ENCODE measurements at regions not wholly inside any gene's neighbourhood (a gene's known extent, or its start where the extent isn't known, plus 50 kb on each side); places are given as distances from the start of the nearest gene placed in this dataset.

DNA sequence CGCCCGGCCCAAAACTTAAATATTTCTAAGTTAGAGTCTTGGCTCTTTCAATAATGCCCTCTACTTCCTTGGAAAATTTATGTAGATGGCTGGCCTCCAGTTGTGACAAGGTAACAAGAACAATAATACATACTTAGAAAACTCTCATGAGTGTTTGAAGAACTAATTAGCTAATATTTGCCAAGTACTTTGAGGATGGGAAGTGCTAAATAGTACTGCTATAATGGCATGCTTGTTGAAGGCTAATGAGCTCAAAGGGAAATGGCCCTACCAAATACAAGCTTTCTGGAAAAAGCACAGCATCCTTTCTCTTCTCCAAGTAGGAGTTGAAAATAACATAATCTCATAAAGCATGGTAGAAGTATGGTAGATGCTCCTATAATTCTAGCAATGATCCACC, 1022.2 kb upstream of the PIK3C3 start:
- DNase-seq = no peak

DNA sequence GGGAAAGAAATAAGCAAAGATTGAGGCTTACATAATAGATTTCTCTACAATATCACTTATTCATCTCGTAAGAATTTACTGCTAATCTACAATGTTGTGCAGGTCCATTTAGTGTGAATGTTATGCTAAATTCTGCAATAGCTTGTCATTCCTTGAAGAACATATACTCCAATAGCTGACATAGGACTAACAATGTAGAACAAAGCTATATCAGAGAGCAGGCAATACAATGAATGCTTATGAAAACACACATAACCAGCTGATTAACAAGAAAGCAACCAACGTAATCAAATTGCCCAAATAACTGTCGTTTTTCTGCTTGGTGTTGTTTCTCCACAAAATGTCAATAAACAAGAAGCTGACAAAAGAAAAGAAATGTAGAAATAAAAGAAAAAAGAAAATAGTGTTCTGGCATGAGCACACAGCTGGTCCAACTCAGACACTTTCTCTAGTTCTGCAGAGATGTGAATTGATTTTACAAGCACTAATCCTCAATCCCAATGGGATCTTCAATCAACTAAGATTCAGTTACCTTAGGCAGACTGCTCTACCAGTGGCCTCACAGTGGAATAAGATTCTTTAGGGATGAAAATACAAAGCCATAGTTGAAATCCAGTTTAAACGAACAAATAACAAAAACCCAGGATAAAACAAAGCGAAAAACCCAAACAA, 1024.7 kb upstream of the PIK3C3 start:
- no peak for DNase-seq

DNA sequence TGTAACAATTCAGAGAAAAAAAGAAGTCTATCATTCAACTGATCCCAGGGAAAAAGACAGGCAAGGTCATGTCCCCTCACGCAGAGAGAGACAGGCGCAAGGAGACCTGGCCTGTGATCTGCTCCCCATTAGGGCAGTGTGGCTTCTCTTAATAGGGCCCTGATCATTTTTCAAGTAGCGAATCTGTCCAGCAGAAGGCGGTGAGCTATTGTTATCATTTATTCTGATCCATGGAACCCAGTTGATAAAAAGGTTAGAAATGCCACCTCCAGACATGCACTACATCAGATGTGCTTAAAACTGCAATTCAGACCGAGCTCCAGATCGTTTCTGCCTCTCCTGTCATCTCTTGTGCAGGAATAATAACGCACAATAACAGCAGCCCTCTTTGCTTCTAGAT, 1025.6 kb upstream of the PIK3C3 start:
- DNase-seq = no peak

DNA sequence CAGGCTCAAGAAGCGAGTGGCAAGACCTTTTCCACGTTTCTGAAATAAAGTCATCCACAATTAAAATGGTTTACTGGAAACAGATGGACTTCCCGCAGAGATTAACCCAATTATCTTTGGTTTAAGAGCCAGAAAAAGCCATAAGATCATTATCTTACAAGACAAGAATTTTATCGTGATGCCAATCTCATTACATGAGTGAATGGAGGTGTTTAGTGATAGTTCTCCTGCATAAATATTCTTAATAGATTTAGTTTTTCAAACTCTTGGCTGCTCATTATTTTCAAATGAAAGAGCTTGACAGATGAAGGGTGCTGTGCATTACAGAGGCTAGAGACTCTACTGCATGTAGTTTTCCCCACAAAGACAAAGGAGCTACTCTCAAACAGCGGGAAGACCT, 1028.4 kb upstream of the PIK3C3 start:
- DNase-seq = no peak

DNA sequence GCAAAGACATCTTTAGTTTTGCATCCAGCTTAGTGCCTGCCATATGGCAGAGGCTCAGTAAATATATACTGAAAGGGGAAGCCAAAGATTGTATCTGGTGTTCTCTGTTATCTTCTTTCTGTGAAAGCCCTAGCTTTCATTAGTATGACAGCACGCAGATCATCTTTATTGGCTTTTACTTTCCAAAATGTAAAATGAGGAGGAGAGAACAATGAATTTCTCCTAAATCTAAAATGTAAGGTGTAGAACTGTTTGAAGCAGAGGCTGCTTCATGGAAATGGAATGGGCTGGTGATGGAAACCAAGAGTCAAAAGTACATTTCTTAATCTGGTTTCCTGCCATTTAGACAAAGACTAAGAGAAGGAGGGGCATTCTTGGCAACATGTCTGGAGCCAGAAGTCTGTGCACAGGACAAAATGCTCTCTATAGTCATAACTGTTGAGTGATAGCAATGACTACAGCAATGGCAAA, 1029.9 kb upstream of the PIK3C3 start:
- DNase-seq = no peak

DNA sequence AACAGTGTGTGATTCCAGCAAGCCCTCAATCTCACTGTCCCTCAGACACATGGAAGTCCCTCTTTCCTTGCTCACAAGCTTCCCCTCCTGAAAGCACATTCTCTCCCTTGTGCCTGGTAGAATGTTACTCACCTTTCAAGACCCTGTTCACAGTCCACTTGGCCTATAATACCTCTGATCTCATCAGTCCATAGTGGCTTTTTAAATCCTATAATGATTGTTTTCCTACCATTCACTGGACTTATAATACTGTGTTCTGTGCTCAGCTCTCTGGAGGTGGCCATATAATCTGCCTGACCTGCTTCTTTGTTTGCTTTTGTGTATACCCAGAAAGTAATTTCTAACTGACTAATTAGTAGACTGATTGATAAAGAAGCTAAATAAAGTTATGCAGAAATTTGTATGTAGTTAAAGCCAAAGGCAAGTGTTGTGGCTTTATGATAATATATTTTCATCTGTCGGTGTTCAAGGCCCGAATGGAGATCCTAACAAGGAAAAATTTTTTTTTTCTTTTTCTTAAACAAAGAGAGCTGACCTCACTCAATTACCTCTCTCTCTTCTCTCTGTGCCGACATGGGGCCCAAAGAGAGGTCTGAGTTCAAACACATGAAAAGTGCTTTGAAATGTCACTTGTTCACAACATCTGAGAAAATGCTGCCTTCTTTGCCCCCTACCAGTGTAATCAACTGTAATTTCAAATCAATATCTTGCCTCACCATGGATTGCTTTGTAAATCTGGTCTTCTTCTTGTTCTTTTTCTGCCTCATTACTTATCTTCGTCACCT, 1033.0 kb upstream of the PIK3C3 start:
- no peak for DNase-seq

DNA sequence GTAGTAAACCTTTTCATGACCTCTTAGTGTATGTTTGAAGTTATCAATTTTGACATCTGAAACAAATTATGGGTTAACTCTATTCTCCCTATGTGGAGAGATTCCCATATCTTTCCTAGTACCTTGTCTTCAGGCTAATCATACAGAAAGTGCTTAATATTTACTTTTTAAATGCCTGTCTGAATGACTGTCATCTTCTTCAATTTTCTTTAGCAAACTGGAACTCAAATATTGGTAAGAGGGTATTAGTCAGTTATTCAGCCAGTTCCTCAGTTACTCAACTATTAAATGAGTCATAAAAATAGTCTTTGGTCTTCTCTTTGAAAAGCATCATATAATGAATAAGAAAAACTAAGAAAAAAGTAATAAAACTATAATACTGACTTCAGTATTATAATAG, 1038.0 kb upstream of the PIK3C3 start:
- DNase-seq = no peak

DNA sequence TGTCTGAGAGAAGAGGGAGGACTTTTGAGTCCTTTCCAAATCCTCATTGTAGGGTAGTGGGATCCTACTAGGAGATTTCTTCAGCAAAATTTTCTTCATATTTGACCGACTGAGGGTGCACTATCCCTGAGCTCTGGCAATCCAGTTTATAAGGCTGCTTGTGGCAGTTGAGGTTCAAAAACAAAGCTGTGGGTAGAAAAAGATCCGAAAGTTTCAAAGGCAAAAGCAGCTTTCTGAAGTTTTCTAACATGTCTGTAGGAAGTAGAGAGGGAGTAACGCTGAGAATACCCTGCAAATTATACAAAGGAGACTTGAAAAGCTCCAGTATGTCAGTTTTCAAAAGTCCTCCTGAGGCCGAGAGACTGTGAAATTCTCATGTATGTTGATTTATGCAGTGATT, 1039.3 kb upstream of the PIK3C3 start:
- DNase-seq = no peak

DNA sequence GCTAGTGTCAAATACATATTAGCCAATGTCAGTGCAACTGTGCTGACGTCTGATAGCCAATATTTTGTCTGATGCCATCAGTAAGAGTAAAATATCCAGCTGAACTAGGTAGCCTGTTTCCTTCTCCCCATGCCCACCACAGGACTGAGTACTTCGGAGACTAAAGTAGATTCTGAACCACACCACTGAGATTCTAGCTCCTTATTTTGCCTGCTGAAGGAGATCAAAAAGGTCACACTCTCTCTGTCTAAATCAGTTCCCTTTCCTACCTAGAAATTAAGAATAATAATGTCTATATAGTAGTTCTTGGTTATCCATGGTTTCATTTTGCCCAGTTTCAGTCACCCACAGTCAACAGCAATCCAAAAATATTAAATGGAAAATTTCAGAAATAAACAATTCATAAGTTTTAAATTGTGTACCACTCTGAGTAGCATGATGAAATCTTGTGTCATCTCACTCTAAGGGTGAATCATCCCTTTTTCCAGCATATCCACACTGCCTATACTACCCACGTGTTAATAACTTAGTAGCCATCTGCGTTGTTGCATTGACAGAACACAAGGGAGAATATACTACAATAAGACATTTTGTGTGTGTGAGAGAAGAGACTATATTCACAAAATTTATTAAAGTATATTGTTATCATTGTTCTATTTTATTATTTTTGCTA, 1043.3 kb upstream of the PIK3C3 start:
- DNase-seq = no peak

DNA sequence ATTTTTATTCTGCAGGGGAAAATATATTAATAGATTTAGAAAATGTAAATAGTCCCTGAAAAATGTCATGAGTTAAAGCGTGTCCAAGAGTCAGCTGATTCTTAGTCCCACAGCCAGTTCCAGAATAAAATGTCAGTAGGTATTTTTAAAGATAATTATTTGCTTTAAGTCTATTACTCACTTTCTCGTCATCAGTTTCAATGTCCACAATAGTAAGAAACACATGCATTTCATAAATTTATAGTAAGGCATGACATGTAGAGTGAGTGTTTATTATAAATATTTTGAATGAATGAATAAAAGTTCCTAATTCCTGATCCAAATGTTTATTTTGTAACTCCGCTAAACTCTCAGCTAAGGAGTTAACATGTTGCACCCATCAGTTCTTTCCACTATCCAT, 1044.0 kb upstream of the PIK3C3 start:
- no peak for DNase-seq

DNA sequence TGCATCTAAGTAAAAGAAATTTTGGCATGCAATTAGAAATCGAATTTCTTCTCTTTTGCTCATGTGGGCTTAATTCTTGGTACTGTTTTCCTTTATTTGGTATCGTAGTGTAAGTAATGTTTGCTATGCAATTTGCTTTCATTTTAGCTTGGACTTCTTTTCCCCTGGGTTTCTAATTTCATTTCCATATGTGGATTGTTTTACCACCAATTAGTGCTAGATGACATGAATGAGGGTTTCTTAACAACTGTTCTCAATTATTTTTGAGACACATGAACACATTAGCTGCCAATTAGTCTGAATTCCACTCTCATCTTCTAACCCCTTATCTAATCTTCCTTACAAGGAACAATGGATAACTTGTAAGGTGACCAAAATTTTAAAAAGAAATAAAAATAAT, 1047.2 kb upstream of the PIK3C3 start:
- no peak for DNase-seq

DNA sequence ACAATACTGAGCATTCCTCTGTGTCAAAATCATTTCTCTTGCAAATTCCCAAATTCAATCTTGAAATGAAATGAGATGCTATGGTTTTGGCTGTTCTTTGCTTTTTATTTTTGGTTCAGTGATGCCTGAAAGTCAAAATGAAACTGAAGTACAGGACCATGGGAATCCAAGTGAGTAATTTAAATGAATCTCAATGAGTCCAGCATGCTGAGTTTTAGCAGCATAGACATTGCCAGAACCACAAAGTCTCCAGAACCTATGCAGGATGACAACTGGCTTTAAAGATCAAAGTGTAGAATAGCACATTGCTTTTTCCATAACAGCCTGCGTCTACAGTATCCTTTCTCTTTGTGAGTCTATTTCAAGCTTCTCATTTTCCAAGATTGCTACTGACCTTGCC, 1050.7 kb upstream of the PIK3C3 start:
- no peak for DNase-seq

DNA sequence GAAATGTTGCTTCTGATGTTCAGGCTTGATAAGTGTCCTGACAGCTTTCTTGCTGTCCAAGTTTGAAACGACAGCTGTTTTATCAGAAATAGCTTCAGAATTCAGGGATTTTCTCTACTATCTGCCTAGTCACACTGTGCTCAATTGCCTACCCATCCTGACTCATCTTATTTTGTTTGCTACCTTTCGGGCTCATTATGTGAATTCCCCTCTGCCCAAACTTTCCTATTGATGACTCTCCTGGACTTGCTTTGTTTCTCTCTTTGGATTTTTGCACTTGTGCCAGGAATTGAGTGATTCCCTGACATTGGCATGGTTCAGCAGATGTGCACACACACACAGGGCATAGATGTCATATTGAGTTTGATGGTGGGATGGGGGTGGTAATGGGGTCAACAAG, 1052.6 kb upstream of the PIK3C3 start:
- no peak for DNase-seq

DNA sequence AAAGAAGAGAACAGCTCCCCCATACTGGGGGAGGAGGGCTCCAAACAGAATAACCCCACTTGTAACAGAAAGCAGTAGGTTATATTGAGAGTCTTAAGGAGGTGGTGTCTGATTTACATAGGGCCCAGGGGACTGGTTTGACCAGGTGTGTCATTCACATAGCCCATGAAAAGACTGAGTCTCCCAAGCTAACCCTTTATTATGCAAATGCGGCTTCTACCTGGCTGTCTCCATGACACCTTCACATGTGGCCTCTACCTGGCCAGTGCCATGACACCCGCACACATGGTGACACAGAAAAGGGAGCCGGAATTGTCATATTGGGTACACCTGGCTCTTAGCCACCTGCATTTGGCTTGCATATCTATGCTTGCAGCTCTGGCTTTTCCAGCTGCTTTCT, 1057.2 kb upstream of the PIK3C3 start:
- no peak for DNase-seq

DNA sequence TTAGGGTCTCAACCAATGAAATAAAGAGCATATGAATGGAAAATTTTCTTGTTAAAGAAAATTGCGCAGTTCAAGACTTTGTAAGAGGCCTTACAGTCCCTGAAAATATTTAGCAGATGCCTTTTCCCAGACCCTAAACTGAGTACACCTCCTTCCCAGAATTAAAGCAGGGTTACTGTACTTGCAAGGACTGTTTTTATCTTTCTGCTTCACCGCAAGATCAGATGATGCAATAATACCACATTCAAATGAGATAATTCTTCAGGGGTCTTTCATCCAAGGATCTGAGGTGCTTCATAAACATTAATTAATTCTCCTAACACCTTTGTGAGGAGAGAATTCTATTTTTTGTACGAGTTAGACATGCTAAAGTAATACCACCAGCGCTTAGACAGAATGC, 1071.8 kb upstream of the PIK3C3 start:
- DNase-seq = no peak

DNA sequence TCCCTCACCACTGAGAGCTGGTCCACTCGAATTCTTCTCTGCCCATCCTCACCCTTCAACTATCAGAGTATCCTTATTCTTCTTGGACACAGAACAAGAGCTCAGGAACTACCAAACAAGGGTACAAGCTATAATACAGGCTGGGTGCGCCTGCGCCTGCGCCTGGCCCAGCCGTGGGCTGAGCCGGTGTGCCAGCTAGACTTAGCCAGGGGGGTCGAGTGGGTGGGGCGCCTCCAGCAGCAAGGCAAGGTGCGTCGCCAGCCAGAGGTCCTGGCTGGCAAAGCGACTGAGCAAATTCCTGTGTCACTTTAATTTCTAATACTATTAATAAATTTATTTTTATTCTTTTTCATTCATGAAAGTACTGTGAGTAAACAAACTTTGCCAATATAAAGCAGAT, 1072.6 kb upstream of the PIK3C3 start:
- DNase-seq = no peak

DNA sequence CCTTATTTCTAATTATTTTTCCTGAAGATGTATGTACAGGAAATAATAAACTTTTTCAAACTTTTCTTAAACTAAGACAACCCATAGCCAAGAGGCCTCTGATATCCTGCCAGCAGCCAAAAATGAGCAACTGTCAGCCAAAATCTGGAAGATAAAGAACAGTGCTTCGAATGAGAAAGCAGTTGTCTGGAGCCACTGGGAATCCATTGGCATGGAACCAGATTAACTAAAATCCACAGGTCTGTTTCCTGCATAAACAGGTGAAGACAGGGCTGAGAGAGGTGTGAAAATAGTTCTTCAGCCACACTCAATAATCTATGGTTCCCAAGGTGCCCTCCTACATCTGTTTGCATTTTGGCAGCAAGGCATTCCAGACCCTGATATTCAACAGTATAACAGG, 1076.7 kb upstream of the PIK3C3 start:
- DNase-seq = no peak

DNA sequence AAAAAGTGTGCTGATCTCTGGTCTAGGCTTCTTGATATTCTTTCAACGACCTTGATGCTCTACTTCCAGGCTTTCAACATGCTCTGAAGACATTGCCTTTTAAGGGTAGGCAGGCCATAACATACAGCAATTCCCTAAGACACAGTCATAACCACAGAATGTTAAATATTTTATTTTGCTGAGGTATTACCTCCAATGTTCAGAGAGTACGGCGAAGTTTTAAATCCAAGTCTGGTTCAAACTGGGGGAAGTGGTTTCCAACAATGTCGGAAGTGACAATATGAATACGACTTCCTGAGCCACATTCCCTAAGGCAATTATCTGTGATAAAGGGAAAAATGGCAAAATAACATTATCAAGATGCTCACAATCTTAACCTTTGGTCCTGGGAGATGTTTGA, 1077.9 kb upstream of the PIK3C3 start:
- no peak for DNase-seq

DNA sequence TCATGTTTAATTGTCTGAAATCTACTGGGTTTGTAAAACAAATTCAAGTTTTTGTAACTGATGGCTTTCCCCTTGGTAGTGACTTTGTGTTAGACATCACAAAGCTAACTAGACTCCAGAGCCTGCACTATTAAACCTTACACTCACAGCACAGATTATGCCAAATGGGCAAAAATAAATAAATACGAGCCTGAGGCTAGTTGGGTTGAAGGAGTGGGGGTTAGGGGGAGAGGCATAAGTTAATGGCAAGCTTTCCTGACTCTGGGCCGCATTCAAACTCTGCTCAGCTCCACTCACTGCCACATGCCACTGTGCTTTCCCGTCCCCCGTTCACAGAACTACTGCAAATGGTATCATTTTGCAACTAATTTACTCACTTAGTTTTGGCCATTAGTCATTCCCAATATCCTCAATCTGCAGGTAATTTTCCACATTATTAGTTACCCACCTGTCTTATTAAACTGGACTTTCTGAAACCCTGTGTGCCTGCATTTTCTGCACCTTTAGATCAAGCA, 1079.9 kb upstream of the PIK3C3 start:
- DNase-seq = no peak

DNA sequence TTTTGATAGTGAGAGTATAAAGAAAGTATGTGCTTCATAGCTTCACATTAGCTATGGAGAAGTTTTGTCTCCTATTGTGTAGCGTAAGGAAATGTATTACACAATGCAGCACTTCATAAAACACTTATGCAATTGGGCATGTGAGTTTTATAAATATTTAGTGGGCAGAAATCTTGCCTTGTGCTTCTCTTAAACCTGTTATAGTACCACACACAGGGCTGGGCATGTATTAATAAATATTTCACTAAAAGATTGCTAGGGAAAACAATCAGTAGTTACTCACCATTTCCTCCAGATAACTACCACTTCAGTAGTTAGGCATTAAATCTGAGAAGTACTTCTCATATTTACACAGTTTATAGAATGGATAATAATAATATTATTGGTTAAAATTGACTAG, 1080.8 kb upstream of the PIK3C3 start:
- no peak for DNase-seq

DNA sequence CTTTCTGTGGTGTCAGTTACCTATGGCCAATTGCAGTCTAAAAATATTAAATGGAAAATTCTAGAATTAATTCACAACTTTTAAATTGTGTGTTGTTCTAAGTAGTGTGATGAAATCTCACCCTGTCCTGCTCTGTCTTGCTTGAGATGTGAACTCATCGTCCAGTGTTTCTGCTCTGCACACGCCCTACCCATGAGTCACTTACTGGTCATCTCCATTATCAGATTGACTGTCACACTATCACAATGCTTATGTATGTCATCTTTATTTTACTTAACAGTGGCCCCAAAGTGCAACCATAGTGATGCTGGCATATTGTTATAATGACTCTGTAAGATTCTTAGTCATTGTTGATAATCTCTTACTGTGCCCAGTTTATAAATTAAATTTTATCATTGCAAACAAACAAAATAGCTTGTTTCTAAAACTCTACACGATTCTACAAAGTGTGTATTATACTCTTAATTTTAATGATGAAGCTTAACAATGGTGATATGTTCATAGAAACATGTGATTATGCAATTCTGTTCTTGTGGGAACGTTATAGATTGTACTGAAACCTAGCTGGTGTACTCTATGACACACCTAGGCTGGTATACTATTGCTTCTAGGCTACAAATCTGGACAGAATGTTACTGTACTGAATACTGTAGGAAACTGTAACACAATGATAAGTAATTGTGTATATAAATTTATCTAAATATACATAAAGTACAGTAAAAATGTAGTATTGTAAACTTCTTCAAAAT, 1086.8 kb upstream of the PIK3C3 start:
- DNase-seq = no peak

DNA sequence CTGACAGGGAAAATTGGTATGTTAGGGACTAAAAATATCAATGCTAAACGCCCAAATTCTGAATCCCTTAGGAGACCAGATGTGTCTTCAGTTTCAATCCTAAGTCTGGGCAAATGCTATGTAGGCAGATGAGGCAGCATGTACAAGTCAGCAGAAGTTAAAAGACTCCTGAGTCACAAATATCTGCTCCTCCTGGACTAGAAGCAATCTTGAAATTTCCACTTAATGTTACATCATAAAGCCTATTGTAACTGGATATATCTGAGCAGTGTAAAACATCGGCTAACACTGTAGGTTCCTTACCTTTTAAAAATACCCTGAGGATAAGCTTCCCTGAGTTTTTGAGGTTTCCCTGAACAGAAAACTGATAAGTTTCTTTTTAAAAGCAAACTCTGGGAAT, 1087.6 kb upstream of the PIK3C3 start:
- no peak for DNase-seq

DNA sequence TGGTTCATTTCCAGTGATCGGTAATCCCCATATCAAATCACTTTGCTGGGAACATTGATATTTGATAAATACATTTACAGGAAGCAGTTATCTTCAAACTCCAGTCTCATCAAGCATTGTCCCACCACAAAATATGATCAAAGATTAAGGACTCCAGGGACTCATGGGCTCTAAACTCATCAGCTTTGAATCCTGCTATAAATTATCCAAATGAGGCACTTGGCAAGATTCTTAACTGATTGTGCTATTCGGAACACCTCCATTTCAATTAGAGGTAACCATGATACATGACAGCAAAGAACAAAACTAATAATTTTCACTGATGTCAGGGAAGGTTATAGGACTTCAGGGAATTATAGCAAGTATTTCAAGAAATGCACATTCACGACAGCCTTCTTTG, 1088.1 kb upstream of the PIK3C3 start:
- no peak for DNase-seq

Measured in activated effector memory CD4-positive, alpha-beta T cell treated with anti-CD3 and anti-CD28 coated beads, Interleukin-2, amount 50 U/mL, for 16 hours (primary cell).